ENCODE measurements at regions not wholly inside any gene's neighbourhood (a gene's known extent, or its start where the extent isn't known, plus 50 kb on each side); places are given as distances from the start of the nearest gene placed in this dataset.
"Not testable (repeated sequence)": the region's sequence is repeated elsewhere in the genome, so short reads cannot be mapped to it uniquely, and the experiment has no call there.

- intact Hi-C loops (cut with DNase I, micrococcal nuclease), result loop anchor here in 1 of 2 experiments (2.0 kb wide), 1 partner anchor 73 kb away; no protein-coding TSS in a partner anchor
- Mint-ChIP-seq H3K4me3 (no peak overlapping the region), H3K4me1 (no peaks in the 10 kb centered on the region), H3K9me3 (ENCODE audit: low read depth) (peaks cover 6% of the 10 kb centered on the region), H3K27me3 (no peaks in the 10 kb centered on the region), H3K27ac (no peak overlapping the region), H3K36me3 (ENCODE audit: low read depth) (no peaks in the 10 kb centered on the region)
- DNase-seq (no peak), ATAC-seq (no peak)
- POLR2A ChIA-PET, result no interaction called here
- CTCF ChIA-PET, result no interaction called here
Measured at GRCh38 chr7:138245682-138246081, 169.4 kb downstream of the AKR1D1 start.

DNA sequence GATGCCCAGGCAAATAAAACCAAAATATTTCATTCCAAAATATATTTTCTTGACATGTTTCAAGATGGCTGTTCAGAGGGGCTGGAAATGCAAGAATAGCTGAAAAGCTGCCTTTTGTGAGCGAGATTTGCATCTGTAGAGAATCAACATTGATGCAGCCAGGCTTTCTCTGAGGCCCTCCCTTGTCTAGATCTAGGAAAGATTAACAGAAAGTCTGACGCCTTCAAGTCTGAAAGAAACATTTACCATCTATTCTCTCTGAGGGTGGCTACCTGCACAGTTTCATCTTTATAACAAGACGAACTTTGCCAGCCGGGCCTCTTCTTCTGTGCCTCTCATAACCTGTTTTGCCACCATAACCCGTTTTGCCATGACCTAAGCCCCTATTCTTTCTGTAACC is 170.2 kb downstream of the AKR1D1 start:
- no peak overlapping the region for H3K27ac Mint-ChIP-seq
- no peaks in the 10 kb centered on the region for H3K27me3 Mint-ChIP-seq
- H3K36me3 Mint-ChIP-seq (ENCODE audit: low read depth), result no peaks in the 10 kb centered on the region
- no peaks in the 10 kb centered on the region for H3K4me1 Mint-ChIP-seq
- ATAC-seq, result no peak
- no peak for DNase-seq
- intact Hi-C loops (cut with DNase I, micrococcal nuclease), result loop anchor here in 1 of 2 experiments (2.0 kb wide), 1 partner anchor 72 kb away; no protein-coding TSS in a partner anchor
- ChIA-PET CTCF (no interaction called here), POLR2A (no interaction called here)
- peaks cover 6% of the 10 kb centered on the region for H3K9me3 Mint-ChIP-seq (ENCODE audit: low read depth)
- H3K4me3 Mint-ChIP-seq, result no peak overlapping the region

- peaks cover 6% of the 10 kb centered on the region for H3K9me3 Mint-ChIP-seq (ENCODE audit: low read depth)
- no peaks in the 10 kb centered on the region for H3K4me1 Mint-ChIP-seq
- H3K27me3 Mint-ChIP-seq, result no peaks in the 10 kb centered on the region
- ChIA-PET CTCF (no interaction called here), POLR2A (no interaction called here)
- intact Hi-C loops (cut with DNase I, micrococcal nuclease), result loop anchor here in 1 of 2 experiments (2.0 kb wide), 1 partner anchor 72 kb away; no protein-coding TSS in a partner anchor
- DNase-seq (no peak), ATAC-seq (no peak)
- H3K4me3 Mint-ChIP-seq, result no peak overlapping the region
- no peak overlapping the region for H3K27ac Mint-ChIP-seq
- H3K36me3 Mint-ChIP-seq (ENCODE audit: low read depth), result no peaks in the 10 kb centered on the region
Measured at GRCh38 chr7:138247081-138247480, 170.8 kb downstream of the AKR1D1 start.

DNA sequence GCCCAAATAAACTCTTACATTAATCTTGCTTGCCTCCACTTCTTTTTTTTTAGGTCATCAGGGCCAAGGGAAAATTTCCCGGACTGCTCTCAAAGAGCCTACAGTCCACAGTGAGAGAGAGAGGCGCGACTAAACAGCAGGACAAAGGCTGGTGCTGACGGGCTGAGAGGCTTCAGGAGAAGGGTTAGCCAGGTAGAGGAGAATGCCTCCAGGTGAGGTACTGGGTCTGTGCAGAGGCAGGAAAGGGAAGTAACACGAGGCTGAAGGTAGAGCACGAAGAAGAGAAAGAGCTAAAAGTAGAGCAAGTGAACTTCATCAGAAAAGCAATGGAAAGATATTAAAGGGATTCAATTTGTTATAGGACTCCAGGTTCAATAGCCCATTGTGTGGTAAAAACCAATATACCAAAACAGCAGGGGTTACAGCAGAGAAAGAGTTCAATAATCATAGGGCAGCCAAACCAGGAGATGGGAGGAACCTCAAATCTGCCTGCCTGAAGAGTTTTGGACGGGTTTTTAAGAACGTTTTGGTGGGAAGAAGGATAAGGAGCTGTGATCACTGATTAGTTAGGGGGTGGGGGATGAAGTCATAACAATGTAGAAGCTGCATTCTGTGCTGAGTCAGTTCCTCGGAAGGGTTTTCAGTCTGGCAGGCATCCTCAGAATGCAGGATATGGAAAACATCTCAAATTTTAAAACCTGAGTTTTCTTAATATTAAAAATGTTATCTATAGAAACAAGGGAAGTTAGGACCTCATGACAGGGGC is 171.5 kb downstream of the AKR1D1 start:
- DNase-seq (no peak), ATAC-seq (no peak)
- Mint-ChIP-seq H3K27ac (no peak overlapping the region), H3K4me3 (no peak overlapping the region), H3K9me3 (ENCODE audit: low read depth) (peaks cover 6% of the 10 kb centered on the region), H3K36me3 (ENCODE audit: low read depth) (no peaks in the 10 kb centered on the region), H3K4me1 (no peaks in the 10 kb centered on the region), H3K27me3 (no peaks in the 10 kb centered on the region)
- ChIA-PET CTCF (interaction anchor here (0.5 kb wide), 1 partner anchor 122 kb away, joined by 5 read pairs; no protein-coding TSS in a partner anchor), POLR2A (no interaction called here)
- intact Hi-C loops (cut with DNase I, micrococcal nuclease), result loop anchor here in 1 of 2 experiments (2.0 kb wide), 1 partner anchor 71 kb away; no protein-coding TSS in a partner anchor

DNA sequence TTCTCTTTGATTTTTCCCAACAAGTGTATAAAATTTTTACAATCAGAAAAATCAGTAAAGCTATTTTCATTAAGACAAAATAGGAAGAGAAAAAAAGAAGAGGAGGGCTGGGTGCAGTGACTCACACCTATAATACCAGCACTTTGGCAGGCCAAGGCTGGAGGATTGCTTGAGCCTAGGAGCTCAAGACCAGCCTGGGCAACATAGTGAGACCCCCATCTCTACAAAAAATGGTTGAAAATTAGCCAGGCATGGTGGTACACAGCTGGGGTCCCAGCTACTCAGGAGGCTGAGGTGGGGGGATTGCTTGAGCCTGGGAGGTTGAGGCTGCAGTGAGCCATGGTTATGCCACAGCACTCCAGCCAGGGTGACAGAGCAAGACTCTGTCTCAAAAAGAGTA is 172.3 kb downstream of the AKR1D1 start:
- Mint-ChIP-seq H3K4me3 (no peak overlapping the region), H3K27ac (no peak overlapping the region), H3K36me3 (ENCODE audit: low read depth) (no peaks in the 10 kb centered on the region), H3K27me3 (no peaks in the 10 kb centered on the region), H3K4me1 (no peaks in the 10 kb centered on the region), H3K9me3 (ENCODE audit: low read depth) (peaks cover 6% of the 10 kb centered on the region)
- no peak for DNase-seq
- CTCF ChIA-PET, result no interaction called here
- POLR2A ChIA-PET, result no interaction called here
- no peak for ATAC-seq
- intact Hi-C loops (cut with DNase I, micrococcal nuclease), result no loop called here

DNA sequence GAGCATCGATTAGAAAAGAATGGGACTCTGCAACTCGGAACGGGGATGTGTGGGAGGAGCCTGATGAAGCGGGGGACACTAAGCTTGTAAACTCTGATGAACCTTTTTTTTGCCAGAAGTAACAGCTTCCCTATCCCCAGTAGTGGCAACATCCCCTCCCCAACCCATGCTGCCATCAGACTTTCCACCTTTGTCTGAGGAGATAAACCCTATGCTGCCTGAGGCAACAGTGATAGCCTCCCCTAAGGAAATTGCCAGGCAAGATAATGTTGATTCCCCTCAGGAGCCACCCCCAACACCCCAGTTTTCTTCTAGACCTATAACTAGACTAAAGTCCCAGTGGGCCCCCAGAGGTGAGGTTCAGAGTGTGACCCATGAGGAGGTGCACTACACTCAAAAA is 173.7 kb downstream of the AKR1D1 start:
- no peaks in the 10 kb centered on the region for H3K36me3 Mint-ChIP-seq (ENCODE audit: low read depth)
- ChIA-PET POLR2A (no interaction called here), CTCF (no interaction called here)
- intact Hi-C loops (cut with DNase I, micrococcal nuclease), result no loop called here
- H3K4me1 Mint-ChIP-seq, result no peaks in the 10 kb centered on the region
- H3K27ac Mint-ChIP-seq, result no peak overlapping the region
- H3K4me3 Mint-ChIP-seq, result no peak overlapping the region
- ATAC-seq (no peak), DNase-seq (no peak)
- H3K27me3 Mint-ChIP-seq, result peaks cover 2% of the 10 kb centered on the region
- peaks cover 6% of the 10 kb centered on the region for H3K9me3 Mint-ChIP-seq (ENCODE audit: low read depth)

DNA sequence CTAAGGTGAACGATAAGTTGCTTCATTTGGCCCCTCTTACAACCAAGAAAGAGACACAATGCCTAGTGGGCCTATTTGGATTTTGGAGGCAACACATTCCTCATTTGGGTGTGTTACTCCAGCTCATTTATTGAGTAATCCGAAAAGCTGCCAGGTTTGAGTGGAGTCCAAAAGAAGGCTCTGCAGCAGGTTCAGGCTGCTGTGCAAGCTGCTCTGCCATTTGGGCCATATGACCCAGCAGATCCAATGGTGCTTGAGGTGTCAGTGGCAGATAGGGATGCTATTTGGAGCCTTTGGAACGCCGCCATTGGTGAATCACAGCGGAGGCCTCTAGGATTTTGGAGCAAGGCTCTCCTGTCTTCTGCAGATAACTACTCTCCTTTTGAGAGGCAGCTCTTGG is 176.4 kb downstream of the AKR1D1 start:
- H3K27me3 Mint-ChIP-seq; intact Hi-C loops (cut with DNase I, micrococcal nuclease); H3K4me1 Mint-ChIP-seq; H3K4me3 Mint-ChIP-seq; ATAC-seq; H3K27ac Mint-ChIP-seq; H3K36me3 Mint-ChIP-seq (ENCODE audit: low read depth); DNase-seq; H3K9me3 Mint-ChIP-seq (ENCODE audit: low read depth); POLR2A ChIA-PET: not testable (repeated sequence)
- CTCF ChIA-PET, result interaction anchor here (0.6 kb wide), 1 partner anchor 311 kb away, joined by 3 read pairs; no protein-coding TSS in a partner anchor

GRCh38 chr7:138254444-138254843 is 178.2 kb downstream of the AKR1D1 start:
- ChIA-PET CTCF (no interaction called here), POLR2A (no interaction called here)
- Mint-ChIP-seq H3K27me3 (peaks cover 3% of the 10 kb centered on the region), H3K9me3 (ENCODE audit: low read depth) (no peaks in the 10 kb centered on the region), H3K4me1 (peaks cover 8% of the 10 kb centered on the region), H3K4me3 (no peak overlapping the region), H3K36me3 (ENCODE audit: low read depth) (no peaks in the 10 kb centered on the region), H3K27ac (no peak overlapping the region)
- no peak for DNase-seq
- intact Hi-C loops (cut with DNase I, micrococcal nuclease), result no loop called here
- ATAC-seq, result no peak

GRCh38 chr7:138257459-138258196 is 181.4 kb downstream of the AKR1D1 start:
- CTCF ChIA-PET, result interaction anchor here (0.7 kb wide), 1 partner anchor 209 kb away, joined by 3 read pairs; no protein-coding TSS in a partner anchor
- POLR2A ChIA-PET, result no interaction called here
- intact Hi-C loops (cut with DNase I, micrococcal nuclease), result no loop called here
- Mint-ChIP-seq H3K9me3 (ENCODE audit: low read depth) (no peaks in the 10 kb centered on the region), H3K27ac (no peak overlapping the region), H3K36me3 (ENCODE audit: low read depth) (no peaks in the 10 kb centered on the region), H3K4me3 (no peak overlapping the region), H3K4me1 (peaks cover 8% of the 10 kb centered on the region), H3K27me3 (peaks cover 3% of the 10 kb centered on the region)
- DNase-seq, result no peak
- ATAC-seq, result no peak

DNA sequence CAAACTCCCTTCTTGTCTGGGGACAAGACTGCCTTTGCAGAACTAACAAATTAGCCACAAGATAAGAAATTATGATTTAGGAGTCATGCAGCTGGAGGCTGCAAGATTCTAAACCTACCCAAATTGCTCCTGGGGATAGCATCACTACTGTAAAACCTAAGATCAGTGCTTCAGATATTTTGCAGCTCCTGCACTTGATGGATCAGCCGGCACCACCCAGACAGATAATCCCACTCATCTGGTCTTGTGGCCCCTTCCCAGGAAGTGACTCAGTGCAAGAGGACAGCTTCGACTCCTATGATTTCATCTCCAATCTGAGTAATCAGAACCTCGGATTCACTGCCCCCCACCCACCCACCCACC is 181.9 kb downstream of the AKR1D1 start:
- Mint-ChIP-seq H3K36me3 (ENCODE audit: low read depth) (no peaks in the 10 kb centered on the region), H3K4me3 (no peak overlapping the region), H3K27me3 (peaks cover 3% of the 10 kb centered on the region), H3K9me3 (ENCODE audit: low read depth) (no peaks in the 10 kb centered on the region), H3K27ac (no peak overlapping the region), H3K4me1 (peaks cover 8% of the 10 kb centered on the region)
- no peak for DNase-seq
- POLR2A ChIA-PET, result no interaction called here
- intact Hi-C loops (cut with DNase I, micrococcal nuclease), result no loop called here
- CTCF ChIA-PET, result interaction anchor here (0.7 kb wide), 1 partner anchor 209 kb away, joined by 3 read pairs; no protein-coding TSS in a partner anchor
- no peak for ATAC-seq

DNA sequence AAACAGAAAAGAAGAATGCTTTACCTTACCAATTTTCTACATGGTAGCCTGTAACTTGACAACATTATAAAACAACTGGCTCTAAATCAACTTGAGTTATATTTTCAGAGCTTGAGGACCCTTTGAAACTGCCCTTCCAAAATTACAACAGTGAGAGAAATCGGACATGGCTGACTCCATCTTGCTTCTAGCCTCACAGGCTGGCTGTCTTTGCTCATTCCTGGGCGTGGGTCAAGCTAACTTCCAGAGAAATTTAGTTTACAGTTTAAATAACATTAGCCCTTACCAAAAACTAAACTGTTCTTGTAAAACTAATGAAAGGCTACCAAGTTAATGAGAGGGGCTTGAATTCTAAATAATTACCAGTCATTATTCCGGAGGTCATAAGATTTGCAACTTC is 183.4 kb downstream of the AKR1D1 start:
- no peaks in the 10 kb centered on the region for H3K9me3 Mint-ChIP-seq (ENCODE audit: low read depth)
- ChIA-PET POLR2A (no interaction called here), CTCF (no interaction called here)
- intact Hi-C loops (cut with DNase I, micrococcal nuclease), result no loop called here
- peaks cover 8% of the 10 kb centered on the region for H3K4me1 Mint-ChIP-seq
- H3K4me3 Mint-ChIP-seq, result no peak overlapping the region
- ATAC-seq (no peak), DNase-seq (no peak)
- no peaks in the 10 kb centered on the region for H3K36me3 Mint-ChIP-seq (ENCODE audit: low read depth)
- peaks cover 2% of the 10 kb centered on the region for H3K27me3 Mint-ChIP-seq
- H3K27ac Mint-ChIP-seq, result no peak overlapping the region

- Mint-ChIP-seq H3K4me1 (no peaks in the 10 kb centered on the region), H3K27ac (no peak overlapping the region), H3K27me3 (no peaks in the 10 kb centered on the region), H3K4me3 (no peak overlapping the region), H3K36me3 (ENCODE audit: low read depth) (no peaks in the 10 kb centered on the region), H3K9me3 (ENCODE audit: low read depth) (no peaks in the 10 kb centered on the region)
- POLR2A ChIA-PET, result no interaction called here
- intact Hi-C loops (cut with DNase I, micrococcal nuclease), result no loop called here
- CTCF ChIA-PET, result no interaction called here
- ATAC-seq (no peak), DNase-seq (no peak)
Measured at GRCh38 chr7:138267934-138268333, 191.7 kb downstream of the AKR1D1 start.

All from activated CD4-positive, alpha-beta T cell treated with anti-CD3 and anti-CD28 coated beads for 36 hours (primary cell).